Adrenal gland (tissue), 9 donors: ENCODE measurements at regions not wholly inside any gene's neighbourhood (a gene's known extent, or its start where the extent isn't known, plus 50 kb on each side); places are given as distances from the start of the nearest gene placed in this dataset.
"Not testable (repeated sequence)": the region's sequence is repeated elsewhere in the genome, so short reads cannot be mapped to it uniquely, and the experiment has no call there.

Experiments used
- DNase-seq, 7 donors: peaks; one replicate each; pipeline ENCODE4 v3.0.0-alpha.2; 2019 to 2020
- H3K27ac ChIP-seq, 5 donors: fragments of 200-600 bp; sonication (generic) in 4 of 5; 1 replicate in 3 of 5; 2 replicates in 2 of 5; pipeline versions ENCODE4 v1.5.1 to v1.8.0; 2016 to 2020; ENCODE audit warnings: mild to moderate bottlenecking in 1 of 5
- H3K27me3 ChIP-seq: fragments of 200-600 bp; 2 replicates; pipeline ENCODE4 v1.8.0; 2021
- H3K36me3 ChIP-seq, 2 donors: fragments of 200-600 bp; replicated peaks in 1 of 2; 1 replicate in 1 of 2; 2 replicates in 1 of 2; pipeline versions ENCODE4 v1.5.1 to v1.8.0; 2018 to 2022
- H3K4me1 ChIP-seq, 2 donors: fragments of 200-600 bp; replicated peaks in 1 of 2; 1 replicate in 1 of 2; 2 replicates in 1 of 2; pipeline versions ENCODE4 v1.5.1 to v1.8.0; 2018 to 2021
- H3K4me3 ChIP-seq, 4 donors: fragments of 200-600 bp; sonication (generic) in 3 of 4; one replicate each; pipeline ENCODE4 v1.5.1; 2016 to 2018
- H3K9me3 ChIP-seq, 3 donors: fragments of 200-600 bp; sonication (generic) in 1 of 3; replicated peaks in 1 of 3; 1 replicate in 2 of 3; 2 replicates in 1 of 3; pipeline versions ENCODE4 v1.5.1 to v1.8.0; 2016 to 2021
- CTCF ChIP-seq, 6 experiments: fragments of 450-650 bp in 4 of 6; fragments of 200-600 bp in 2 of 6; sonication (generic) in 1 of 6; IDR thresholded peaks; 1 replicate in 5 of 6; 2 replicates in 1 of 6; pipeline versions ENCODE4 v1.5.1 to v1.8.0; 2016 to 2021; ENCODE audit warnings: antibody characterized with exemption in 6 of 6, mild to moderate bottlenecking in 2 of 6, moderate library complexity in 1 of 6
- POLR2A ChIP-seq, 2 donors: fragments of 450-650 bp; IDR thresholded peaks; one replicate each; pipeline ENCODE4 v1.6.1; 2017; ENCODE audit warnings: antibody characterized with exemption in 2 of 2, mild to moderate bottlenecking in 2 of 2, moderate library complexity in 1 of 2
- WGBS, 4 donors: extraction: QIAGEN DNeasy Blood & Tissue Kit in 2 of 4; methylation state at CpG; one replicate each; pipeline versions ENCODE4 v1.1.5 to v1.1.7; 2013 to 2017; 5-methylcytosine and 5-hydroxymethylcytosine counted together
- intact Hi-C, 2 donors: fragments of 100-400 bp; cut with DNase I; formaldehyde crosslinking; loops; one replicate each; pipeline versions ENCODE4 v1.14.1 to v1.15.0; 2022 to 2023
- small RNA-seq, 2 donors: library from RNA; depleted of rRNA; stranded (forward); fragments of <200 nt; gene quantifications; one replicate each; pipeline ENCODE3, GENCODE V24; 2016
- donor health status: healthy with polysubstance abuse.
- donor health status: Bipolar disorder and iron deficiency.
- donor health status: DM: yes; HTN: yes; CAD: no.
- donor health status: DM: no; HTN: no; CAD: no.
- donor health status: DM: no; HTN: no; CAD: no.

- Histone ChIP-seq H3K4me1 (no peaks in the 10 kb centered on the region), H3K36me3 (no peaks in the 10 kb centered on the region), H3K27ac (no peak overlapping the region), H3K9me3 (no peaks in the 10 kb centered on the region), H3K27me3 (no peaks in the 10 kb centered on the region), H3K4me3 (no peak overlapping the region)
- no peak for DNase-seq
- WGBS, 4 donors: 53 to 77% (median 62%) methylated on average over 3 of the region's 3 CpGs
- intact Hi-C loops: no loop called here
- TF ChIP-seq CTCF (IDR thresholded peaks at IDR 0.05): no peak
- no peak for TF ChIP-seq POLR2A (IDR thresholded peaks at IDR 0.05)
Measured at GRCh38 chr3:102361101-102361500, 73.7 kb upstream of the ZPLD1 start.

- H3K36me3 ChIP-seq, intact Hi-C loops, DNase-seq, H3K27me3 ChIP-seq, H3K4me1 ChIP-seq, H3K9me3 ChIP-seq, H3K4me3 ChIP-seq, H3K27ac ChIP-seq: not testable (repeated sequence)
- WGBS, 4 donors: 72 to 85% (median 79%) methylated on average over 1 of the region's 1 CpG
Measured at GRCh38 chr3:102366116-102366515, 68.7 kb upstream of the ZPLD1 start.

GRCh38 chr3:102374863-102375634, 59.8 kb upstream of the ZPLD1 start:
- DNase-seq: no peak
- Histone ChIP-seq H3K27ac (no peak overlapping the region), H3K27me3 (no peaks in the 10 kb centered on the region), H3K4me3 (no peak overlapping the region), H3K36me3 (no peaks in the 10 kb centered on the region), H3K4me1 (no peaks in the 10 kb centered on the region), H3K9me3 (no peaks in the 10 kb centered on the region)
- TF ChIP-seq CTCF (IDR thresholded peaks at IDR 0.05): no peak
- TF ChIP-seq POLR2A (IDR thresholded peaks at IDR 0.05): no peak
- intact Hi-C loops: no loop called here
- WGBS, 4 donors: 77 to 89% (median 84%) methylated on average over 2 of the region's 2 CpGs

GRCh38 chr3:102378216-102378615, 56.6 kb upstream of the ZPLD1 start:
- Histone ChIP-seq H3K27ac (no peak overlapping the region), H3K4me1 (no peaks in the 10 kb centered on the region), H3K36me3 (no peaks in the 10 kb centered on the region), H3K9me3 (no peaks in the 10 kb centered on the region), H3K4me3 (no peak overlapping the region), H3K27me3 (no peaks in the 10 kb centered on the region)
- WGBS, 4 donors: 75 to 82% (median 80%) methylated on average over 4 of the region's 4 CpGs
- intact Hi-C loops: no loop called here
- no peak for TF ChIP-seq CTCF (IDR thresholded peaks at IDR 0.05)
- no peak for TF ChIP-seq POLR2A (IDR thresholded peaks at IDR 0.05)
- no peak for DNase-seq

GRCh38 chr3:102382201-102382600, 52.6 kb upstream of the ZPLD1 start:
- H3K27me3 ChIP-seq, H3K27ac ChIP-seq, DNase-seq, H3K4me3 ChIP-seq, H3K36me3 ChIP-seq, intact Hi-C loops, H3K4me1 ChIP-seq, H3K9me3 ChIP-seq: not testable (repeated sequence)
- whole genome bisulfite sequencing, 4 donors: 78 to 88% (median 80%) methylated on average over 5 to 6 of the region's 6 CpGs

Small RNAs in the stretch of these regions (small RNA-seq; reads per million reads assigned to genes)
- gene AC106712.1 (0 reads per million in 2 donors), gene RF00019 (0 reads per million in 2 donors)
